ENCODE measurements at regions not wholly inside any gene's neighbourhood (a gene's known extent, or its start where the extent isn't known, plus 50 kb on each side); places are given as distances from the start of the nearest gene placed in this dataset.

GRCh38 chr11:16412525-16413172 lies 56.3 kb upstream of the SOX6 start:
- DNase-seq, result no peak

- DNase-seq, result no peak
Measured at GRCh38 chr11:16410479-16410878, 54.1 kb upstream of the SOX6 start.

GRCh38 chr11:16408619-16409018 lies 52.3 kb upstream of the SOX6 start:
- DNase-seq, result no peak

GRCh38 chr11:16406226-16406625 lies 49.9 kb upstream of the SOX6 start:
- DNase-seq, result no peak

Measured in NCI-H187 treated with DMSO at 0.1 percent for 48 hours (cell line).